OCI-LY1 (cell line): ENCODE measurements at regions not wholly inside any gene's neighbourhood (a gene's known extent, or its start where the extent isn't known, plus 50 kb on each side); places are given as distances from the start of the nearest gene placed in this dataset.

Experiments used
- CTCF ChIP-seq: fragments of 200-600 bp; sonication (generic), shearing (Covaris generic); IDR thresholded peaks from 2 replicates; pipeline ENCODE4 v1.5.1; 2017; ENCODE audit warnings: mild to moderate bottlenecking, antibody characterized with exemption, low read length, moderate library complexity, mixed read lengths
- EZH2 ChIP-seq: fragments of 200-600 bp; sonication (generic), shearing (Covaris generic); IDR thresholded peaks from 2 replicates; pipeline ENCODE4 v1.8.0; 2017; ENCODE audit warnings: borderline replicate concordance, mixed run types, mild to moderate bottlenecking, antibody characterized with exemption, low read length, moderate library complexity, mixed read lengths

GRCh38 chr4:28545986-28546385, 1685.3 kb downstream of the STIM2 start:
- no peak for TF ChIP-seq CTCF
- no peak for TF ChIP-seq EZH2
